DOHH2 (cell line): ENCODE measurements at regions not wholly inside any gene's neighbourhood (a gene's known extent, or its start where the extent isn't known, plus 50 kb on each side); places are given as distances from the start of the nearest gene placed in this dataset.

Experiments
- H3F3A ChIP-seq: fragments of 200-600 bp; sonication (generic), shearing (Covaris generic); 2 replicates; pipeline ENCODE4 v1.6.0; 2016; ENCODE audit warnings: antibody characterized with exemption, mild to moderate bottlenecking; ENCODE audit not compliant: control insufficient read depth, insufficient read depth
- H3K27ac ChIP-seq: fragments of 200-600 bp; sonication (generic); 2 replicates; pipeline ENCODE4 v1.5.1; 2014; ENCODE audit warnings: low read depth, mild to moderate bottlenecking, low read length, moderate library complexity
- H3K27me3 ChIP-seq: fragments of 200-600 bp; sonication (generic); 2 replicates; pipeline ENCODE4 v1.6.1; 2014; ENCODE audit warnings: mild to moderate bottlenecking, low read length, mixed read lengths; ENCODE audit not compliant: control insufficient read depth
- H3K36me3 ChIP-seq: fragments of 200-600 bp; sonication (generic); 2 replicates; pipeline ENCODE4 v1.6.1; 2014; ENCODE audit warnings: mild to moderate bottlenecking, low read length, moderate library complexity, mixed read lengths; ENCODE audit not compliant: control insufficient read depth
- H3K4me1 ChIP-seq: fragments of 200-600 bp; sonication (generic); 2 replicates; pipeline ENCODE4 v1.6.1; 2014; ENCODE audit warnings: mild to moderate bottlenecking, low read length, mixed read lengths; ENCODE audit not compliant: control insufficient read depth
- H3K4me2 ChIP-seq: fragments of 200-600 bp; sonication (generic); 2 replicates; pipeline ENCODE4 v1.6.0; 2014; ENCODE audit warnings: mild to moderate bottlenecking, low read length, moderate library complexity
- H3K4me3 ChIP-seq: fragments of 200-600 bp; sonication (generic); 2 replicates; pipeline ENCODE4 v1.5.1; 2014; ENCODE audit warnings: mild to moderate bottlenecking, low read length, mixed read lengths
- H3K79me2 ChIP-seq: fragments of 200-600 bp; sonication (generic); 2 replicates; pipeline ENCODE4 v1.6.1; 2014; ENCODE audit warnings: mild to moderate bottlenecking, low read length, mixed read lengths; ENCODE audit not compliant: control insufficient read depth
- H3K9me2 ChIP-seq: fragments of 200-600 bp; sonication (generic); replicated peaks from 2 replicates; pipeline ENCODE4 v1.6.1; 2014; ENCODE audit warnings: mild to moderate bottlenecking, low read length, mixed read lengths; ENCODE audit not compliant: control insufficient read depth
- H3K9me3 ChIP-seq: fragments of 200-600 bp; sonication (generic); 2 replicates; pipeline ENCODE4 v1.6.1; 2014; ENCODE audit warnings: antibody characterized with exemption, low read length, mixed read lengths; ENCODE audit not compliant: control insufficient read depth, insufficient read depth
- H4K20me1 ChIP-seq: fragments of 200-600 bp; sonication (generic); 2 replicates; pipeline ENCODE4 v1.6.0; 2014; ENCODE audit warnings: low read depth, mild to moderate bottlenecking, antibody characterized with exemption, low read length, moderate library complexity; ENCODE audit not compliant: control insufficient read depth, insufficient read depth
- EZH2phosphoT487 ChIP-seq: fragments of 200-600 bp; sonication (generic); IDR thresholded peaks from 2 replicates; pipeline ENCODE4 v1.6.1; 2017; ENCODE audit warnings: borderline replicate concordance, mild to moderate bottlenecking, antibody characterized with exemption, low read length, moderate library complexity, mixed read lengths
- TF ChIP-seq, protein P1 (sequence below): fragments of 200-600 bp; sonication (generic); IDR thresholded peaks from one replicate; pipeline ENCODE4 v1.5.1; 2014; ENCODE audit warnings: antibody characterized with exemption, mild to moderate bottlenecking, low read depth, low read length; ENCODE audit not compliant: poor library complexity, severe bottlenecking

- no peaks in the 10 kb centered on the region for H3K27me3 ChIP-seq
- H3F3A ChIP-seq, result no peaks in the 10 kb centered on the region
- no peaks in the 10 kb centered on the region for H3K36me3 ChIP-seq
- H3K4me2 ChIP-seq, result no peak overlapping the region
- TF ChIP-seq, protein P1, sequence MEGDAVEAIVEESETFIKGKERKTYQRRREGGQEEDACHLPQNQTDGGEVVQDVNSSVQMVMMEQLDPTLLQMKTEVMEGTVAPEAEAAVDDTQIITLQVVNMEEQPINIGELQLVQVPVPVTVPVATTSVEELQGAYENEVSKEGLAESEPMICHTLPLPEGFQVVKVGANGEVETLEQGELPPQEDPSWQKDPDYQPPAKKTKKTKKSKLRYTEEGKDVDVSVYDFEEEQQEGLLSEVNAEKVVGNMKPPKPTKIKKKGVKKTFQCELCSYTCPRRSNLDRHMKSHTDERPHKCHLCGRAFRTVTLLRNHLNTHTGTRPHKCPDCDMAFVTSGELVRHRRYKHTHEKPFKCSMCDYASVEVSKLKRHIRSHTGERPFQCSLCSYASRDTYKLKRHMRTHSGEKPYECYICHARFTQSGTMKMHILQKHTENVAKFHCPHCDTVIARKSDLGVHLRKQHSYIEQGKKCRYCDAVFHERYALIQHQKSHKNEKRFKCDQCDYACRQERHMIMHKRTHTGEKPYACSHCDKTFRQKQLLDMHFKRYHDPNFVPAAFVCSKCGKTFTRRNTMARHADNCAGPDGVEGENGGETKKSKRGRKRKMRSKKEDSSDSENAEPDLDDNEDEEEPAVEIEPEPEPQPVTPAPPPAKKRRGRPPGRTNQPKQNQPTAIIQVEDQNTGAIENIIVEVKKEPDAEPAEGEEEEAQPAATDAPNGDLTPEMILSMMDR, result no peak
- TF ChIP-seq EZH2phosphoT487, result no peak
- no peak overlapping the region for H3K27ac ChIP-seq
- H3K9me3 ChIP-seq, result no peaks in the 10 kb centered on the region
- H3K4me3 ChIP-seq, result no peak overlapping the region
- H3K79me2 ChIP-seq, result no peaks in the 10 kb centered on the region
- no peaks in the 10 kb centered on the region for H3K4me1 ChIP-seq
- no peaks in the 10 kb centered on the region for H4K20me1 ChIP-seq
- no peaks in the 10 kb centered on the region for H3K9me2 ChIP-seq
Observed at GRCh38 chr4:182056866-182057265, 186.3 kb upstream of the TENM3 start.

DNA sequence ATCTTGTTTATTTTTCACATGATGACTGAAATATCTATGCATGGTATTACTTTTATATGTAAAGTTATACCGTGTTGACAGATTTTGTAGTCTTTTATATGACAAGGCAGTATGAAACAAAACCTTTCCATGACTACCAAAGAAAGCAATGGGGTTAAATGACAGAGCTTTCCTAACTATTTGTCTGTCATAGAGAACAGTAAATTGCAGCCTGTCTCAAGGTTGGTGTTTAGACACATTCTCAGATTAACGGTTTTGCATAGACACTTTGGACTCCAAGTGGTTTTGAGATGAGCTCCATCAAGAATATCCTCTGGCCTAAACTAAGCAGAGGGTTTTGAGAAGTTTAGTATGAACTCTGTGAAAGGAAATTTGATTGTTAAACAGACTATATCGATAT, 180.7 kb upstream of the TENM3 start:
- Histone ChIP-seq H4K20me1 (no peaks in the 10 kb centered on the region), H3K27me3 (no peaks in the 10 kb centered on the region), H3K4me1 (no peaks in the 10 kb centered on the region), H3K36me3 (no peaks in the 10 kb centered on the region), H3K79me2 (no peaks in the 10 kb centered on the region), H3K27ac (no peak overlapping the region), H3K4me2 (no peak overlapping the region), H3K9me3 (no peaks in the 10 kb centered on the region), H3F3A (no peaks in the 10 kb centered on the region), H3K4me3 (no peak overlapping the region), H3K9me2 (no peaks in the 10 kb centered on the region)
- TF ChIP-seq, protein P1, result no peak
- TF ChIP-seq EZH2phosphoT487, result no peak

DNA sequence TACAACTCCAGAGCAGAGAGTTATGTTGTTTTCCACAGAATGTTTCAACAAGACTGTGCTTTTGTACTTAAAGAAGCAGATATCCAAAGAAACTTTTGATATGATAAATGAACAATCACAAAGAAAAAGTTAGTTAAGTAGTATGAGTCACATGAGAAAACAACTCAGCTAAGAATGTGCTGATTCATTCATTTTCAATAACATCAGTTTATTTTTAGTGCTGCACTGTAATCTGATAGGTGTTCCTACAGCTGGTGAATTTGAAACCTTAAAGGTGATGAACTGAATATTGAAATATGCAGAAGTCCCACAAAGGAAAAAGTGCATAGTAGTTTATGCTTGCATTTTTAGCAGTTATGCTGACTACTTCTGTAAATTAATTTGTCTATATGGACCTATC, 180.3 kb upstream of the TENM3 start:
- no peaks in the 10 kb centered on the region for H4K20me1 ChIP-seq
- H3K4me3 ChIP-seq, result no peak overlapping the region
- H3K27ac ChIP-seq, result no peak overlapping the region
- no peaks in the 10 kb centered on the region for H3K9me3 ChIP-seq
- H3K4me2 ChIP-seq, result no peak overlapping the region
- no peaks in the 10 kb centered on the region for H3K27me3 ChIP-seq
- H3K36me3 ChIP-seq, result no peaks in the 10 kb centered on the region
- TF ChIP-seq, protein P1, result no peak
- TF ChIP-seq EZH2phosphoT487, result no peak
- no peaks in the 10 kb centered on the region for H3K4me1 ChIP-seq
- no peaks in the 10 kb centered on the region for H3K9me2 ChIP-seq
- H3F3A ChIP-seq, result no peaks in the 10 kb centered on the region
- H3K79me2 ChIP-seq, result no peaks in the 10 kb centered on the region

GRCh38 chr4:182063651-182064050, 179.6 kb upstream of the TENM3 start:
- H3K4me2 ChIP-seq, result no peak overlapping the region

More at GRCh38 chr4:182063651-182064050, 179.6 kb upstream of the TENM3 start:
- H3K4me3 ChIP-seq, result no peak overlapping the region
- no peak for TF ChIP-seq EZH2phosphoT487
- TF ChIP-seq, protein P1, result no peak
- no peaks in the 10 kb centered on the region for H3K79me2 ChIP-seq
- no peak overlapping the region for H3K27ac ChIP-seq
- no peaks in the 10 kb centered on the region for H4K20me1 ChIP-seq
- H3K4me1 ChIP-seq, result no peaks in the 10 kb centered on the region
- H3K36me3 ChIP-seq, result no peaks in the 10 kb centered on the region
- no peaks in the 10 kb centered on the region for H3F3A ChIP-seq
- no peaks in the 10 kb centered on the region for H3K9me2 ChIP-seq
- no peaks in the 10 kb centered on the region for H3K9me3 ChIP-seq
- H3K27me3 ChIP-seq, result no peaks in the 10 kb centered on the region
